H1 (cell line): ENCODE measurements at regions not wholly inside any gene's neighbourhood (a gene's known extent, or its start where the extent isn't known, plus 50 kb on each side); places are given as distances from the start of the nearest gene placed in this dataset.

Source experiments
- BCL11A ChIP-seq, 2 experiments: IDR thresholded peaks; one replicate each; pipeline ENCODE4 v1.6.1; 2011; ENCODE audit warnings: low read depth in 2 of 2, low read length in 2 of 2, mild to moderate bottlenecking in 2 of 2
- GTF2F1 ChIP-seq: IDR thresholded peaks from 2 replicates; pipeline ENCODE4 v1.6.1; 2012; ENCODE audit warnings: low read depth, low read length, improper control_type of control experiment, borderline replicate concordance
- KDM4A ChIP-seq: IDR thresholded peaks from one replicate; pipeline ENCODE4 v1.7.1; 2012; ENCODE audit warnings: low read depth, mild to moderate bottlenecking, moderate library complexity, low read length, inconsistent platforms; ENCODE audit not compliant: severe bottlenecking
- SP1 ChIP-seq: IDR thresholded peaks from 2 replicates; pipeline ENCODE4 v1.6.1; 2011; ENCODE audit warnings: low read depth, low read length
- SP4 ChIP-seq: IDR thresholded peaks from 2 replicates; pipeline ENCODE4 v1.6.1; 2012; ENCODE audit warnings: low read length, inconsistent platforms
- SUZ12 ChIP-seq: fragments of 200-600 bp; sonication (generic); IDR thresholded peaks from 2 replicates; pipeline ENCODE4 v1.6.1; 2012; ENCODE audit warnings: mild to moderate bottlenecking, inconsistent platforms, low read length, moderate library complexity, mixed read lengths
- TAF7 ChIP-seq: optimal IDR thresholded peaks from 2 replicates; pipeline ENCODE3; 2011; ENCODE audit warnings: low read depth, mild to moderate bottlenecking, inconsistent platforms, low read length, moderate library complexity, borderline replicate concordance

- TF ChIP-seq GTF2F1, result no peak
- no peak for TF ChIP-seq KDM4A
- TF ChIP-seq SUZ12, result no peak
- no peak for TF ChIP-seq TAF7
- TF ChIP-seq BCL11A (IDR thresholded peaks at IDR 0.05; ENCODE audit: low read depth in 2 of 2, low read length in 2 of 2), result no peak
- TF ChIP-seq SP1, result no peak
- no peak for TF ChIP-seq SP4
Measured at GRCh38 chr7:91343420-91343960, 79.3 kb downstream of the FZD1 start (continued).
